ENCODE measurements at regions not wholly inside any gene's neighbourhood (a gene's known extent, or its start where the extent isn't known, plus 50 kb on each side); places are given as distances from the start of the nearest gene placed in this dataset.

GRCh38 chr2:235180642-235181041 lies 228.8 kb downstream of the SH3BP4 start:
- TF ChIP-seq POLR2AphosphoS5 (IDR thresholded peaks at IDR 0.05; ENCODE audit: low read depth) = no peak
- TF ChIP-seq CTCF (conservative IDR thresholded peaks at IDR 0.05; ENCODE audit: low read depth in 2 of 2) = no peak
- TF ChIP-seq REST (IDR thresholded peaks at IDR 0.05; ENCODE audit: unreplicated experiment) = no peak
- no peak for TF ChIP-seq EZH2 (IDR thresholded peaks at IDR 0.05; ENCODE audit: low read depth, unreplicated experiment)

All from GM23338 (cell line).